Left renal pelvis (tissue), 4 donors: ENCODE measurements at regions not wholly inside any gene's neighbourhood (a gene's known extent, or its start where the extent isn't known, plus 50 kb on each side); places are given as distances from the start of the nearest gene placed in this dataset.
"Not testable (repeated sequence)": the region's sequence is repeated elsewhere in the genome, so short reads cannot be mapped to it uniquely, and the experiment has no call there.

Source experiments
- DNase-seq, 4 donors: peaks; one replicate each; pipeline ENCODE4 v3.0.0-alpha.2; 2013; ENCODE audit warnings: low read depth in 4 of 4, low spot score in 3 of 4

DNA sequence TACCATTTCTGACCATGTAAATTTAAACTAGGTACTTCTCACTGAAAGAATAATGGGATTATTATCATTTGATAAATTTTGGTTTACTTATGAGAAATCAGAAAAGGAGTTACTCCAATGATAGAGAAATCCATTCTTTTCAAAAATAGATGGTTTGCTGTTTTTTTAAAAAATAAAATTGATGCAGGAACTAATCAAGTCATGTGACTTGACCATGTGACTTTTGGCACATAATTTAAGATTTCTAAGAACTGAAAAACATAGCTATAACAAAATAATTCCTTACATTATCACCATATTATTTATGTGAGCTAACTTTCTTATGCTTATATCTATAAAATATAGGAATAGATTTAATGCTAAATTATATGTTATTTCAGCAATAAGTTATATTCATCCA lies 247.1 kb upstream of the FIGN start:
- no peak for DNase-seq

DNA sequence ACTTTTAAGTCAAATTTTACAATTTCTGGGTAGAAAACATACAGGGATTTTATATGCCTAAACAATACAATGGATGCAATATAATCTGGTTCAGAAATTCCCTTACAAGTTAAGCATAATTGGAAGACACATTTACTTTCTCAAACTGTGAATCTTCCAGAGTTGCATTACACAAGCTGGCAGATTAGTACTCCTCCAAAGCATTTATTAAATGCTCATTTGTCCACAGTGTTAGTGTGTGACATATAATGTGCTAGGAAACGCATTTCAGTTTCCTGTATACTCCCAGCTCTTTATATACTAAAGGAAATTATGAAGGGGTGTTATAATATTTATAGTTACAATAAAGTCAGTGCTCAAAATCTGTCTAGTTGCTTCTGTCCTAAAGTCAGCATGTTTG lies 239.0 kb upstream of the FIGN start:
- no peak for DNase-seq

DNA sequence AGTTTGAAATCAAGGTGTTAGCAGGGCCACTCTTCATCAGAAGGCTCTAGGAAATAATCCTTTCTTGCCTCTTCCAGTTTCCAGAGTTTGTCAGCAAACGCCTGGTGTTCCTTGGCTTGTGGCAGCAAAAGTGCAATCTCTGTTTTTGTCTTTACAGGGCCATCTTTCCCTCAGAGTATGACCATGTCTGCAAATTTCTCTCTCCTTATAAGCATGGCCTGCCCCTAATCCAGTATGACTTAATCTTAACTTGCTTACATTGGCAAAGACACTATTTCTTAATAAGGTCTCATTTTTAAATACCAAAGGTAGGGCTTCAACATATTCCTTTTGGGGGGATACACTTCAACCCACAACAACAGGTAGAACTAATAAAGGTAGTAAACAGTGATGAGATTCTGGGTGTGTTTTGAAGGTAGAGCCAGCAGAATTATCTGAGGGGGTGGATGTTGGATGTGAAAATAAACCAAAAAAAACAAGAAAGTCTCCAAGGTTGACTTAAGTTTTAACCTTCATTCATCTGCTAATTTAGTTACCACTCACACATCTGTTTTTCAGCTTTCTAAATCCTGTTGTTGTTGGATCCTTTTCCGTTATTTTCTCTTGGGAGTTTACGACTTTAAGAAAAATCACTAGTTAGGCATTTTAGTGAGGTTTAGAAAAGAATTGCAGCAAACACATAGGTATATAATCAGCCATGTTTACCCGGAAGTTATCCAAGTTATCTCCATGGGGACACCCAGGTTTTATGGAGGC lies 234.4 kb upstream of the FIGN start:
- no peak for DNase-seq

DNA sequence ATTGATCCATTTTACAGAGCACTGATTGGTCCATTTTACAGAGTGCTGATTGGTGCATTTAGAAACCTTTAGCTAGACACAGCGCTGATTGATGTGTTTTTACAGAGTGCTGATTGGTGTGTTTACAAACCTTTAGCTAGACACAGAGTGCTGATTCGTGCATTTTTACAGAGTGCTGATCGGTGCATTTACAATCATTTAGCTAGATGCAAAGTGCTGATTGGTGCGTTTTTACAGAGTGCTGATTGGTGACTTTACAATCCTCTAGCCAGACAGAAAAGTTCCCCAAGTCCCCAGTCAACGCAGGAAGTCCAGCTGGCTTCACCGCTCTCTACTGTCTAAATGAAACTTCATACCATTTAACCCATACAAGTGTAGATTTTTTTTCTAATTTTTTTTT lies 228.5 kb upstream of the FIGN start:
- not testable (repeated sequence) for DNase-seq

DNA sequence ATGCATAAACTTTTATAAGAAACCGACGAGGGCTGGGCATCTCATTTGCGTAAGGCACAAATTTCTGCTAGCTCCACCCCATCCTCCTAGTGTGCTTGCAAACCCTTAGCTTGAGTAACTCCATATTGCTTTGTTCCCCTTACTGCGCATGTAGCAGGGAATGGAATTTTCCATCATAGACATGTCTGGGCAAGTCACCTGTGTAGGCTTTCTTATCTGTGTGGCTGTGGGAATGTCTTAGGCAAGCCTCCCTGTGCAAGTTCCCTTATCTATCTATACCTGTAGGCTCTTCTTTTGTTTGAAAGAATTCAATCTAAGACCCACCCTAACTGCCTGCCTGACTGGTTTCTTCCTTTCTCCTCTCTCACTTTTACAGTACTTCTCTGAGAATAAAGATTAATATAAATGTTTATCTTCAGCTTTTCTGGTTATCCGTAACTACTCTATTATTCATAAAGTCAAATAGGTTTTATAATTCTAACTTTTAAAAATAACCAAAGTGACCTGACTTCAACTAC lies 217.6 kb upstream of the FIGN start:
- no peak for DNase-seq

DNA sequence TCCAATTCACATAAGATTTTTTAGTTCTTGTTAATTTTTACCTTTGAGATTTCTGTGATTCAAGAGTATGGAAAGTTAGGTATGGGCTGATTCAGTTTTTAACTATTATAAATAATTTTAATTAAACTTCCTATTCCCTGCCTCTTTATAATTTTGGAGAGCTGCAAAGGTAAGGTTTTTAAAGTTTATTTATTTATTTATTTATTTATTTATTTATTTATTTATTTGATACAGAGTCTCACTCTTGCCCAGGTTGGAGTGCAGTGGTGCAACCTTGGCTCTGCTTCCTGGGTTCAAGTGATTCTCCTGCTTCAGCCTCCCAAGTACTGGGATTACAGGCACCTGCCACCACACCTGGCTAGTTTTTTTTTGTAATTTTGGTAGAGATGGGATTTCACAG lies 215.5 kb upstream of the FIGN start:
- DNase-seq = no peak

DNA sequence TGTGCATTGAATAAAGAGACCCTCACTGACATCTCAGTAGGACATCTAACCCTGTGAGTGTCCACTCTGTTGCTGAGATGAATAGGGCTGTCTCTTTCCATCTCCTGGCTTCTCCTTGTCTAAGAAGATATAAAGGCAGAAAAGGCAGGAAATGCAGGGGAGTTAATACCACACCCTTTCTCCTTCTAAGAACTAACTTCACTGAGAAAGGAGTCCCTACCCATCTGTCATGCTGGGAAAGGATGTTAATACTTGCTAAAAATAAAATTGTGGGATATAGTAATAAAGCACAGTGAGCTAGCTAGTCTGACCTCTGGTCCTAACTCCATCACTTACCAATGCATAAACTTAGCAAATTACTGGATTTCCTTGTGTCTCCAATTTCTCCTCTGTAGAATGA lies 213.9 kb upstream of the FIGN start:
- no peak for DNase-seq

DNA sequence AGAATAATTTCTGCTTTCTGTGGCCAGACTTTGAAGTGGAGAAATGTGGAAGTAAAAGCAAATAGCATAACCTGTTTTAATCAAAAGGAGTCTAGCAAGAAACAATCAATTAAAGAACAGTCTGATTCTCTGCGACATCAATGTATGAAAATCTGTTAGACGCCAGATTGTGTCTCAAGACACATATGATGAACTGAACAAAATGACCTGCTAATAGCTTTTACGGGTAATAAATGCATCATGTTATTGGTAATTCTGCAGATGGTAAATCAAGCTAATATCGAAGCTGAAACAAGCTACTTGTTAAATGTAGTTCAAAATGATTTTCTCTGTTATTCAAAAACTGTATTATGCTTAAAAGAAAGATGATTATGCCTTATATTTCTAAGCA lies 208.5 kb upstream of the FIGN start:
- no peak for DNase-seq

DNA sequence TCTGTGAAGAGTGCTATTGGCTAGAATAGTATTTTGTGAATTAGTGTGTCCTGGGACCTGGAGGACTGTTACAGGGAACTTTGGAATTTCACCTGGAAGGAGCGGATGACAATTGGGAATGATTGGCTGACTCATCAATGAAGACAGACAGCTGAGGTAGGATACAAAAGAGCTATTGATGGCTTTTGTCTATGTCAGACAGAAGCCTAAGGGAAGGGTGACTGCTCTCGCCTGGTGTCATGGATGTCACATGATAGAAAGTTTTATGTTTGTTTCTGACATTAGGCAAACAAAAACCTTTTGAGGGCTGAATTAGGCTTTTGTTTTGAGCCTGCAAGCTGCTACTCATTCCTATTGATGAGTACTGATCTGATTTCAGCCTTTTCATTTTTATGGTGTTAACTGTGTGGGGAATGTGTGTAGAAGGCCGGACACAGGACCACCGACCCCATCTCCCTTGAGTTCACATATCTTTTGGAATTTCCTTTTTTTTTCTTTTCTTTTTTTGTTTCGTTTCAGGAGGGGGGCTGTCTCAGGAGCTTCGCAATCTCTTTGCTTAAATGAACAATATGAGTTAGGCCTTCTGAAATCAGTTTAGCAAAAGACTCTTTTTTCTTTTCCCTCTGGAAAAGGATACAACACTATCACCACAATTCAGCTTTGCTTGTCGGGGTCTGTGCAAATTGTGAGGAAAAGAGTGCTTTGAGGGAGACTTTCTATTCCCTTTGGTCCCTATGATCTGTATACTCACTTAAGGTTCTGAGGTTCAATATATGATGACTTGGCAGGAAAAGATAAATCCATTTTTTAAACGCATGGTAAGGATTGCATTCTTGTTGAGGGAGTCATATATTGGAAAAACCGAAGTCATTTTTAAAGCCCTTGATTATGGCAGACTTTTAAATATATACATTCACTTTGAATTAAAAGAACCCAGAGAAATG lies 207.9 kb upstream of the FIGN start:
- DNase-seq = no peak

DNA sequence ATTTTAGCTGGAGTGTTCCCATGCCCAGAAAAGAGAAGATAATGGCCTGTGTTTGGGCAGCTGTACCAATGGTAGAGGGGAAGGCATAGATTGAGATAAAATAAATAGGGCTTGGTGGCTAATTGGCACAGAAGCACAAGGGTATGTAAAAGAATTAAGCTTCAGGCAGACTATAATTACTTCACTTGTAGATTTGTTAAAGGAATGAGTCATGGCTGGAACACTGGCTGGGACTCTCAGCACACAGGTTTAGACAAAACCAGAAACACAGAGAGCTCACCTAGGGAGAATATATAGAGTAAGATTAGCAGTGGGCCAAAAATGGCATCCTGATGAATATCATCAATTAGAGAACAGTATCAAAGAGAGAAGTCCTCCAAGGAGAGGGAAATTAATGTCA lies 198.3 kb upstream of the FIGN start:
- no peak for DNase-seq

DNA sequence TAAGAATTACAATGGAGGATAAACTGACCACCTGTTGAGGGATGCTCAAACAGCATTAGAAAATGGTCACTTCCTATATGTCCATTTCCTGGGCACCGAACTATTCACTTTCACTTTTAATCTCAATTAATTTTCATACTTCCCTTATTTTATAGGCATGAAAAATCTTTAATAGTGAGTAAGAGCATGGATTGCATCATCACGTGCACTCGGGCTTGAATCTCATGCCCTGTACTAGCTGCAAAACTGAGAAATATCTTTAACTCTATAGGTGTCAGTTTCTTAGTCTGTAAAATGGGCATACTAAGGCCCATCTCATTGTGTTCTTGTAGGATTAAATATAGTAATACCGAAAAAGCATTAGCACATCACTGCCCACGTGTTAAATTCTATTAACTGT lies 183.9 kb upstream of the FIGN start:
- DNase-seq = no peak

DNA sequence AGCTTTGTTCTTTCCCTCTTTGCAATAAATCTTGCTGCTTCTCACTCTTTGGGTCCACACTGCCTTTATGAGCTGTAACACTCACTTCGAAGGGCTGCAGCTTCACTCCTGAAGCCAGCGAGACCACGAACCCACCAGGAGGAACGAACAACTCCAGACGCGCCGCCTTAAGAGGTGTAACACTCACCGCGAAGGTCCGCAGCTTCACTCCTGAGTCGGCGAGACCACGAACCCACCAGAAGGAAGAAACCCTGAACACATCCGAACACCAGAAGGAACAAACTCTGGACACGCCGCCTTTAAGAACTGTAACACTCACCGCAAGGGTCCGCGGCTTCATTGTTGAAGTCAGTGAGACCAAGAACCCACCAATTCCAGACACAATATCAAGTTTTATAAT lies 178.7 kb upstream of the FIGN start:
- DNase-seq = not testable (repeated sequence)

DNA sequence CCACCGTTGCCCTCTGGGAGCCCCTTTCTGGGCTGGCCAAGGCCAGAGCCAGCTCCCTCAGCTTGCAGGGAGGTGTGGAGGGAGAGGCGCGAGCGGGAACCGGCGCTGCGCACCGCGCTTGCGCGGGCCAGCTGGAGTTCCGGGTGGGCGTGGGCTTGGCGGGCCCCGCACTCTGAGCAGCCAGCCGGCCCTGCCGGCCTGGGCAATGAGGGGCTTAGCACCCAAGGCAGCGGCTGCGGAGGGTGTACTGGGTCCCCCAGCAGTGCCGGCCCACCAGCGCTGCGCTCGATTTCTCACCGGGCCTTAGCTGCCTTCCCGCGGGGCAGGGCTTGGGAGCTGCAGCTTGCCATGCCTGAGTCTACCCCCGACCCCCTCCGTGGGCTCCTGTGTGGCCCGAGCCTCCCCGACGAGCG lies 177.7 kb upstream of the FIGN start:
- not testable (repeated sequence) for DNase-seq

DNA sequence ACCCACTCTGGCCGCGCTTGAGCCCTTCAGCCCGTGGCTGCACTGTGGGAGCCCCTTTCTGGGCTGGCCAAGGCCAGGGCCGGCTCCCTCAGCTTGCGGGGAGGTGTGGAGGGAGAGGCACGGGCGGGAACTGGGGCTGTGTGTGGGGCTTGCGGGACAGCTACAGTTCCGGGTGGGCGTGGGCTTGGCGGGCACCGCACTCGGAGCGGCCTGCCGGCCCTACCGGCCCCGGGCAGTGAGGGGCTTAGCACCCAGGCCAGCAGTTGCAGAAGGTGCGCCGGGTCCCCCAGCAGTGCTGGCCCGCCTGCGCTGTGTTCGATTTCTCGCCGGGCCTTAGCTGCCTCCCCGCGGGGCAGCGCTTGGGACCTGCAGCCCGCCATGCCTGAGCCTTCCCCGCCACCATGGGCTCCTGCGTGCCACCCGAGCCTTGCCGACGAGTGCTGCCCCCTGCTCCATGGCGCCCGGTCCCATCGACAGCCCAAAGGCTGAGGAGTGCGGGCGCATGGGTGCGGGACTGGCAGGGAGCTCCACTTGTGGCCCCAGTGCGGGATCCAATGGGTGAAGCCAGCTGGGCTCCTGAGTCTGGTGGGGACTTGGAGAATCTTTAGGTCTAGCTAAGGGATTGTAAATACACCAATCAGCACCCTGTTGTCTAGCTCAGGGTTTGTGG lies 173.7 kb upstream of the FIGN start:
- no peak for DNase-seq

DNA sequence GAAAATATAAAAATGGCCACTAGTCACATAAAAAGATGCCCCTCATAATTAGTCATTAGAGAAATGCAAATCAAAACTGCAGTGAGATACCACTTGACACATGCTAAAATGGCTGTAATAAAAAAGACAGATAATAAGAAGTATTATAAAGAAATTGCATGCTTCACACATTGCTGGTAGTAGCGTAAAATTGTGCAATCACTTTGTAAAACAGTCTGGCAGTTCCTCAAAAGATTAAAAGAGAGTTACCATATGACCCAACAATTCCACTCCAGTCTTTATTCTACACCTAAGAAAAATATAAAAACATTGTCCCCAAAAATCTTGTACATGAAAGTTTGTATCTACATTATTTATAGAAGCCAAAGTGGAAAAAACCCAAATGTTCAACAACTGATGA lies 170.6 kb upstream of the FIGN start:
- DNase-seq = no peak

DNA sequence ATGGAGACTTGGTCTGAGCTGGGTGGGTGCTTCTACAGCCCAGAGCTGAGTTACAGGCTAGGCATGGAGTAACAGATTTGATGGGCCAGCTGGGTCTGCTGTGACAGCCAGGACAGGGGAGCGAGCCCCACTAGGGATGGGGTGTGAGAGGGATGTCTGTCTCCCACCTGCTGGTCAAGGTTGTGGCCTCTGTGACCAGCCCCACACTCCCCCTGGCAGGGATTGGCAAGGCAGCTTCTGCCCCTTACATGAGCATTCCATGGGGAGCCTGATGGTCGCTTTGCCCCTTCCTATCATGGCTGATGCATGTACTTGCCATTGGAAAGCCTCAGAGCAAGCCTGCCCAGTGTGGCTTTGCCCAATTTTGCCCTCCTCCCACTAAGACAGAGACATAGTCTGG lies 162.0 kb upstream of the FIGN start:
- DNase-seq = no peak

DNA sequence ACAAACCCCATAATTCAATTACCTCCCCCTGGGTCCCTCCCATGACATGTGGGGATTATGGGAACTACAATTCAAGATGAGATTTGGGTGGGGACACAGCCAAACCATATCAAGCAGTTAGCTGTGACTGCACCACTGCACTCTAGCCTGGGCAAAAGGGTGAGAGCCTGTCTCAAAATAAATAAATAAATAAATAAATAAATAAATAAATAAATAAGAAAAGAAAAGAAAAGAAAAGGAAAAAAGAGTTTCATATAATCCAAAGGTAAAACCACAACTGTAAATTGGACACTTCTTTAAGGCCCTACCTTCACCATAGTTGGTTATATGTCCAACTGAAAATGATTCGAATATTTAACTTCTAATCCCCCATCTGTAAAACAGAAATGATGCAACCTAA lies 157.6 kb upstream of the FIGN start:
- DNase-seq = not testable (repeated sequence)

DNA sequence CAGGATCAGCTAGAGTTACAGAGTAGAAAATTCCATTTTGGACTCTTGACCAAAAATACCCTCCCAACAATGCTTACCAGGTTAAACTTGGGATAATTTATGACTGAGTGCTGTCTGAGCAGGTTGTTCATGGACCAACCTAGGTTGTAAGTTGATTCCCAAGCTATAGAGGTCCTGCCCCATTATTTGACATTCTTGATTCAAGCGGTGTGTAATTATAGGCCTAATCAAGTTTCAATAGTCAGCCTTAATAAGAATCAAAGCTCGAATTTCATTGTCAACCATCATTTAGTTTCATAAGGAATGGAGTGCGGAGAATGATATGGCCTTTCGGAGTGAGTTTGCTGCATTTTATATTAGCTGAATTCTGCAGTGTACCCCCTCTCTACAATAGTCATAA lies 152.8 kb upstream of the FIGN start:
- no peak for DNase-seq

DNA sequence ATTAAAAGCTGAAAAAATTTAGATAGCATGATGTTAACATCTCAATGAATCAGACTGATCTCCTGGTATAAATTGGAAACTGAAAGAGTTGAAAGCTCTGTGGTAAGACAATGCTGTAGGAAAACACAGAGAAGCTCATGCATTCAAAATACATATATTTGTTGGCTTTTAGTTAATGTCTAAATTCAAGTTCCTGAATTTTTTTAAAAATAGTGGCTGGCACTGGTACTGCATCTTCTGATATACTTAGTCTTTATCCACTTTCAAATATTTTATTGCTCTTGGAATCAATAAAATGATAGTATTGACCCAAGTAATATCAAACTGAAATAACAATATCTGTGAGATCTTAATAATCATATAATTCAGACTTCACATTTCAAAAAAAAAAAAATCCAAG lies 151.4 kb upstream of the FIGN start:
- DNase-seq = no peak

DNA sequence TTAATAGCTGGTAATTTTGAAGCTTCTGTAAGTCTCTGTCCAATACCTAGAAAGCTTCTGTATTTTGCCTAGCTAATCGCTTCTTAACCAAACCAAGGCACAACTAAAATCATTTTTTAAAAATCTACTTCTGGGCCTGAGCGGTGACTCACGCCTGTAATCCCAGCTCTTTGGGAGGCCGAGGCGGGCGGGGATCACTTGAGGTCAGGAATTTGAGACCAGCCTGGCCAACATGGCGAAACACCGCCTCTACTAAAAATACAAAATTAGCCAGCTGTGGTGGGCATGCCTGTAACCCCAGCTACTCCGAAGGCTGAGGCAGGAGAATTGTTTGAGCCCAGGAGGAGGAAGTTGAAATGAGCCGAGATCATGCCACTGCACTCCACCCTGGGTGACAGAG lies 148.6 kb upstream of the FIGN start:
- DNase-seq = no peak

DNA sequence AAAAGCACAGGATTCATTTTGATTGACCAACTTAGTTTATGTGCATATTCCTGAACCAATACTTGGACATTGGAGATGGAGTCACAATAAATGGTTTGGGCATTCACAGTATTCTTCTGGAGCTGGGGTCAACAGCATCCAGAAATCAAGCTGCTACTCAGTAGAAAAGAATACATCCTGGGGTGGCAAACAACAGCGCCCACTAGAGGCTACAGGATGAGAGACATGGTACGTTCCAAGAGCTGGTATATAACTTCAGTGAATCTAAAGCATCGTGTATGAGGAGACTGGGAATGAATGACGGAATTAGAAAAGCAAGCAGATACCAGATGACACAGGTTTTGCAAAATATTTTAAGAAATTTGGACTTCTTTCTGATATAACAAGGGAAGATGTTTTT lies 142.9 kb upstream of the FIGN start:
- no peak for DNase-seq
